Mucosa of descending colon (tissue), 3 donors: ENCODE measurements at regions not wholly inside any gene's neighbourhood (a gene's known extent, or its start where the extent isn't known, plus 50 kb on each side); places are given as distances from the start of the nearest gene placed in this dataset.
A peak's percentile ranks its signal among the peaks of the same experiment; 100 is the strongest.

Experiments
- ATAC-seq: fragments of 200-7000 bp; cut with Tn5 transposase; one replicate; pipeline ENCODE4 v1.9.1; 2020; ENCODE audit warnings: mild to moderate bottlenecking, moderate library complexity
- DNase-seq, 3 donors: peaks; one replicate each; pipeline ENCODE4 v3.0.0-alpha.2; 2020
- H3K36me3 ChIP-seq: fragments of 200-600 bp; one replicate; pipeline ENCODE4 v1.8.0; 2021; ENCODE audit warnings: low read depth, mild to moderate bottlenecking
- H3K4me1 ChIP-seq: fragments of 200-600 bp; one replicate; pipeline ENCODE4 v1.8.0; 2021; ENCODE audit warnings: low read depth, mild to moderate bottlenecking
- H3K4me3 ChIP-seq: fragments of 200-600 bp; one replicate; pipeline ENCODE4 v1.8.0; 2021; ENCODE audit warnings: mild to moderate bottlenecking
- H3K9me3 ChIP-seq: fragments of 200-600 bp; one replicate; pipeline ENCODE4 v1.8.0; 2021; ENCODE audit warnings: mild to moderate bottlenecking
- CTCF ChIP-seq: fragments of 200-600 bp; IDR thresholded peaks from one replicate; pipeline ENCODE4 v1.8.0; 2022; ENCODE audit warnings: antibody characterized with exemption, mild to moderate bottlenecking
- intact Hi-C, 2 donors: fragments of 100-400 bp; cut with DNase I in 1 of 2; cut with micrococcal nuclease in 1 of 2; formaldehyde crosslinking; loops; one replicate each; pipeline versions ENCODE4 v1.11.0 to v1.11.1; 2022; cut with DNase I, micrococcal nuclease
- donor health status: DM: no; HTN: no; CAD: no; lungs with moderate emphysema.
- donor health status: DM: no; HTN: no; CAD: no.
- donor health status: DM: no; HTN: yes; CAD: no.

- no peak overlapping the region for H3K4me3 ChIP-seq
- H3K36me3 ChIP-seq: no peaks in the 10 kb centered on the region
- intact Hi-C loops: no loop called here
- no peak for ATAC-seq
- H3K4me1 ChIP-seq: no peaks in the 10 kb centered on the region
- no peak for TF ChIP-seq CTCF
- H3K9me3 ChIP-seq: peaks cover 8% of the 10 kb centered on the region
- DNase-seq: no peak
These were observed 179.2 kb downstream of the AASDH start for GRCh38 chr4:56208103-56208502.

- Histone ChIP-seq H3K4me3 (no peak overlapping the region), H3K36me3 (no peaks in the 10 kb centered on the region), H3K4me1 (no peaks in the 10 kb centered on the region), H3K9me3 (peaks cover 2% of the 10 kb centered on the region)
- intact Hi-C loops: no loop called here
- ATAC-seq (peak; percentile 40), DNase-seq (peak in 1 of 3 donors; percentile 35)
- TF ChIP-seq CTCF: no peak
These were observed 181.0 kb downstream of the AASDH start for GRCh38 chr4:56206258-56206657.

- ATAC-seq (no peak), DNase-seq (no peak)
- H3K4me1 ChIP-seq: peaks cover 16% of the 10 kb centered on the region
- intact Hi-C loops: no loop called here
- no peak overlapping the region for H3K4me3 ChIP-seq
- H3K36me3 ChIP-seq: no peaks in the 10 kb centered on the region
- no peaks in the 10 kb centered on the region for H3K9me3 ChIP-seq
- TF ChIP-seq CTCF: no peak
These were observed 187.0 kb downstream of the AASDH start for GRCh38 chr4:56200275-56200674.

- Histone ChIP-seq H3K9me3 (no peaks in the 10 kb centered on the region), H3K4me1 (peaks cover 16% of the 10 kb centered on the region), H3K36me3 (no peaks in the 10 kb centered on the region), H3K4me3 (no peak overlapping the region)
- no peak for TF ChIP-seq CTCF
- ATAC-seq: no peak
- DNase-seq: no peak
- intact Hi-C loops: no loop called here
These were observed 189.0 kb downstream of the AASDH start for GRCh38 chr4:56198265-56198664.

- no peak for TF ChIP-seq CTCF
- DNase-seq (peak in 1 of 3 donors; percentile 45), ATAC-seq (peak; percentile 100)
- intact Hi-C loops: no loop called here
- Histone ChIP-seq H3K9me3 (no peaks in the 10 kb centered on the region), H3K4me1 (peaks cover 16% of the 10 kb centered on the region), H3K4me3 (no peak overlapping the region), H3K36me3 (no peaks in the 10 kb centered on the region)
These were observed 189.9 kb downstream of the AASDH start for GRCh38 chr4:56197387-56197786.

- intact Hi-C loops: no loop called here
- no peaks in the 10 kb centered on the region for H3K9me3 ChIP-seq
- no peak overlapping the region for H3K4me3 ChIP-seq
- H3K36me3 ChIP-seq: no peaks in the 10 kb centered on the region
- ATAC-seq: no peak
- peaks cover 16% of the 10 kb centered on the region for H3K4me1 ChIP-seq
- TF ChIP-seq CTCF: no peak
- no peak for DNase-seq
These were observed 192.3 kb downstream of the AASDH start for GRCh38 chr4:56195025-56195424.
